ENCODE measurements at regions not wholly inside any gene's neighbourhood (a gene's known extent, or its start where the extent isn't known, plus 50 kb on each side); places are given as distances from the start of the nearest gene placed in this dataset.

- Histone ChIP-seq H3K4me1 (ENCODE audit: control insufficient read depth, insufficient read depth, low read length) (no peaks in the 10 kb centered on the region), H3K4me3 (ENCODE audit: low read depth, low read length) (no peak overlapping the region), H3K9me3 (ENCODE audit: control insufficient read depth, insufficient read depth, low read length) (no peaks in the 10 kb centered on the region), H3K36me3 (ENCODE audit: control insufficient read depth, insufficient read depth, low read length) (no peaks in the 10 kb centered on the region), H3K27ac (ENCODE audit: low read depth, low read length) (no peak overlapping the region), H3K27me3 (ENCODE audit: control insufficient read depth, insufficient read depth, low read length) (no peaks in the 10 kb centered on the region), H3K9ac (ENCODE audit: low read depth, low read length) (no peak overlapping the region)
Measured at GRCh38 chr2:16746329-16746728, 80.7 kb upstream of the CYRIA start.

DNA sequence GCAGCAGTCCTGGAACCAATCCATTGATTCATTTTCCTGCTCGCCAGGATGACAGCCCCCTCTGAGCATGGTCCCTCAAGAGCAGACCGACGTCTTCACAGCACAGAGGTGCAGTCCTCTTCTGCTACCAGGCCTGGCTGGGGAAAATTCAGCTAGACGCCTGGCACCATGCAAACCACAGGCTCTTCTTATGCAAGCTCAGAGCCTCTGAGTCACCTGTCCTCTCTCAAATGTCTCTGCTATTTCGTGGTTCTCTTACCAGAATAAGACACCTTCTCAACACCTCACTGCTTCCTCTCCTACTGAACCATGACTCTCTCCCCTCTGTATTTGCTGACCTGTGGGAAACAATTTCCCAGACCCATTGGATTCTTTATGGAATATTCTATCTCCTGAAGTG lies 79.8 kb upstream of the CYRIA start:
- H3K9ac ChIP-seq (ENCODE audit: low read depth, low read length) = no peak overlapping the region
- H3K27ac ChIP-seq (ENCODE audit: low read depth, low read length) = no peak overlapping the region
- no peak overlapping the region for H3K4me3 ChIP-seq (ENCODE audit: low read depth, low read length)

DNA sequence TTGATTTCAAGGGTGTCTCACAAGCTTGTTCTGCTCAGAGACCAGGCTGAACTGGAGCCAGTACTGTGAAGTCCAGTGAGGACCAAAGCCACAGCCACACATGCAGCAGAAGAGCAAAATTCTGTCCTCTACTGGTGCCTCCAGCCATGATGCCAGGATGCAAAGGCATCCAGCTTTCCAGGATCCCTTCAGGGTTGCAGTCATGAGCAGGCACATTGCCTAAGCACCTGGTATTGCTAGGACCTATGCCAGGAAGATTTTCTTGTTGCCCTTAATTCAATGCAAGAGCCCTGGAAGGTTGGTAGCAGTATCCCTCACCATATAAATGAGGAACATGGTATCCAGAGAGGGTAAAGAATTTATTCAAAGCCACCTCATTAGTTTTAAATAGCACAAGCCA lies 78.9 kb upstream of the CYRIA start:
- Histone ChIP-seq H3K27me3 (ENCODE audit: control insufficient read depth, insufficient read depth, low read length) (no peaks in the 10 kb centered on the region), H3K4me3 (ENCODE audit: low read depth, low read length) (no peak overlapping the region), H3K9me3 (ENCODE audit: control insufficient read depth, insufficient read depth, low read length) (no peaks in the 10 kb centered on the region), H3K4me1 (ENCODE audit: control insufficient read depth, insufficient read depth, low read length) (no peaks in the 10 kb centered on the region), H3K27ac (ENCODE audit: low read depth, low read length) (no peak overlapping the region), H3K9ac (ENCODE audit: low read depth, low read length) (no peak overlapping the region), H3K36me3 (ENCODE audit: control insufficient read depth, insufficient read depth, low read length) (no peaks in the 10 kb centered on the region)

More for the DNA sequence above, 79.8 kb upstream of the CYRIA start:
- Histone ChIP-seq H3K9me3 (ENCODE audit: control insufficient read depth, insufficient read depth, low read length) (no peaks in the 10 kb centered on the region), H3K36me3 (ENCODE audit: control insufficient read depth, insufficient read depth, low read length) (no peaks in the 10 kb centered on the region), H3K4me1 (ENCODE audit: control insufficient read depth, insufficient read depth, low read length) (no peaks in the 10 kb centered on the region), H3K27me3 (ENCODE audit: control insufficient read depth, insufficient read depth, low read length) (no peaks in the 10 kb centered on the region)

- Histone ChIP-seq H3K9me3 (ENCODE audit: control insufficient read depth, insufficient read depth, low read length) (no peaks in the 10 kb centered on the region), H3K27me3 (ENCODE audit: control insufficient read depth, insufficient read depth, low read length) (no peaks in the 10 kb centered on the region), H3K36me3 (ENCODE audit: control insufficient read depth, insufficient read depth, low read length) (no peaks in the 10 kb centered on the region), H3K4me1 (ENCODE audit: control insufficient read depth, insufficient read depth, low read length) (no peaks in the 10 kb centered on the region), H3K27ac (ENCODE audit: low read depth, low read length) (no peak overlapping the region), H3K4me3 (ENCODE audit: low read depth, low read length) (no peak overlapping the region), H3K9ac (ENCODE audit: low read depth, low read length) (no peak overlapping the region)
Measured at GRCh38 chr2:16742026-16742425, 76.4 kb upstream of the CYRIA start.

GRCh38 chr2:16741498-16741897 lies 75.9 kb upstream of the CYRIA start:
- Histone ChIP-seq H3K27me3 (ENCODE audit: control insufficient read depth, insufficient read depth, low read length) (no peaks in the 10 kb centered on the region), H3K4me3 (ENCODE audit: low read depth, low read length) (no peak overlapping the region), H3K9me3 (ENCODE audit: control insufficient read depth, insufficient read depth, low read length) (no peaks in the 10 kb centered on the region), H3K4me1 (ENCODE audit: control insufficient read depth, insufficient read depth, low read length) (no peaks in the 10 kb centered on the region), H3K27ac (ENCODE audit: low read depth, low read length) (no peak overlapping the region), H3K36me3 (ENCODE audit: control insufficient read depth, insufficient read depth, low read length) (no peaks in the 10 kb centered on the region), H3K9ac (ENCODE audit: low read depth, low read length) (no peak overlapping the region)

- Histone ChIP-seq H3K27me3 (ENCODE audit: control insufficient read depth, insufficient read depth, low read length) (no peaks in the 10 kb centered on the region), H3K9me3 (ENCODE audit: control insufficient read depth, insufficient read depth, low read length) (no peaks in the 10 kb centered on the region), H3K4me3 (ENCODE audit: low read depth, low read length) (no peak overlapping the region), H3K36me3 (ENCODE audit: control insufficient read depth, insufficient read depth, low read length) (no peaks in the 10 kb centered on the region), H3K9ac (ENCODE audit: low read depth, low read length) (no peak overlapping the region), H3K4me1 (ENCODE audit: control insufficient read depth, insufficient read depth, low read length) (no peaks in the 10 kb centered on the region), H3K27ac (ENCODE audit: low read depth, low read length) (no peak overlapping the region)
Measured at GRCh38 chr2:16739778-16740581, 74.3 kb upstream of the CYRIA start.

- Histone ChIP-seq H3K9ac (ENCODE audit: low read depth, low read length) (no peak overlapping the region), H3K9me3 (ENCODE audit: control insufficient read depth, insufficient read depth, low read length) (no peaks in the 10 kb centered on the region), H3K4me3 (ENCODE audit: low read depth, low read length) (no peak overlapping the region), H3K36me3 (ENCODE audit: control insufficient read depth, insufficient read depth, low read length) (no peaks in the 10 kb centered on the region), H3K27me3 (ENCODE audit: control insufficient read depth, insufficient read depth, low read length) (no peaks in the 10 kb centered on the region), H3K4me1 (ENCODE audit: control insufficient read depth, insufficient read depth, low read length) (no peaks in the 10 kb centered on the region), H3K27ac (ENCODE audit: low read depth, low read length) (no peak overlapping the region)
Measured at GRCh38 chr2:16738361-16739225, 73.0 kb upstream of the CYRIA start.

- no peak overlapping the region for H3K4me3 ChIP-seq (ENCODE audit: low read depth, low read length)
- H3K9me3 ChIP-seq (ENCODE audit: control insufficient read depth, insufficient read depth, low read length) = no peaks in the 10 kb centered on the region
- H3K36me3 ChIP-seq (ENCODE audit: control insufficient read depth, insufficient read depth, low read length) = no peaks in the 10 kb centered on the region
- no peak overlapping the region for H3K27ac ChIP-seq (ENCODE audit: low read depth, low read length)
- no peaks in the 10 kb centered on the region for H3K4me1 ChIP-seq (ENCODE audit: control insufficient read depth, insufficient read depth, low read length)
- no peak overlapping the region for H3K9ac ChIP-seq (ENCODE audit: low read depth, low read length)
- no peaks in the 10 kb centered on the region for H3K27me3 ChIP-seq (ENCODE audit: control insufficient read depth, insufficient read depth, low read length)
Measured at GRCh38 chr2:16737812-16738211, 72.2 kb upstream of the CYRIA start.

- Histone ChIP-seq H3K36me3 (ENCODE audit: control insufficient read depth, insufficient read depth, low read length) (no peaks in the 10 kb centered on the region), H3K27me3 (ENCODE audit: control insufficient read depth, insufficient read depth, low read length) (no peaks in the 10 kb centered on the region), H3K27ac (ENCODE audit: low read depth, low read length) (no peak overlapping the region), H3K4me3 (ENCODE audit: low read depth, low read length) (no peak overlapping the region), H3K4me1 (ENCODE audit: control insufficient read depth, insufficient read depth, low read length) (no peaks in the 10 kb centered on the region), H3K9me3 (ENCODE audit: control insufficient read depth, insufficient read depth, low read length) (no peaks in the 10 kb centered on the region), H3K9ac (ENCODE audit: low read depth, low read length) (no peak overlapping the region)
Measured at GRCh38 chr2:16736633-16737032, 71.0 kb upstream of the CYRIA start.

GRCh38 chr2:16729335-16729734 lies 63.7 kb upstream of the CYRIA start:
- Histone ChIP-seq H3K4me3 (ENCODE audit: low read depth, low read length) (no peak overlapping the region), H3K27ac (ENCODE audit: low read depth, low read length) (no peak overlapping the region), H3K9ac (ENCODE audit: low read depth, low read length) (no peak overlapping the region), H3K36me3 (ENCODE audit: control insufficient read depth, insufficient read depth, low read length) (no peaks in the 10 kb centered on the region), H3K4me1 (ENCODE audit: control insufficient read depth, insufficient read depth, low read length) (no peaks in the 10 kb centered on the region), H3K27me3 (ENCODE audit: control insufficient read depth, insufficient read depth, low read length) (no peaks in the 10 kb centered on the region), H3K9me3 (ENCODE audit: control insufficient read depth, insufficient read depth, low read length) (no peaks in the 10 kb centered on the region)

All from HUES48 (cell line).